Endothelial cell of umbilical vein (primary cell): ENCODE measurements at regions not wholly inside any gene's neighbourhood (a gene's known extent, or its start where the extent isn't known, plus 50 kb on each side); places are given as distances from the start of the nearest gene placed in this dataset.

ENCODE experiments used
- BruUV-seq: library from RNA; stranded (reverse); fragments of 400-500 nt; replicated peaks from 2 replicates; lab custom pipeline; 2021; lab: Mats Ljungman, UMichigan
- CTCF ChIA-PET: fragments of 300-600, 350-600 bp; sonication (Branson Sonifier 250); formaldehyde crosslinking; loops from one replicate; lab custom pipeline; 2021; ENCODE audit warnings: antibody characterized with exemption, inconsistent platforms; lab: Charles Lee
- POLR2A ChIA-PET: fragments of 300-600, 350-600 bp; sonication (Branson Sonifier 250); formaldehyde crosslinking; loops from one replicate; lab custom pipeline; 2021; ENCODE audit warnings: antibody characterized with exemption, inconsistent platforms; lab: Charles Lee
- DNase-seq: peaks from one replicate; pipeline ENCODE4 v3.0.0-alpha.2; 2011; ENCODE audit warnings: low read depth, low spot score
- FAIRE-seq: peaks from 2 replicates; lab custom pipeline; 2011; peaks lifted over from hg19 to GRCh38; lab: Jason Lieb, UNC
- H2AFZ ChIP-seq: 2 replicates; pipeline ENCODE4 v1.6.0; 2012; ENCODE audit warnings: low read depth, low read length, control low read depth, inconsistent platforms
- H3K27ac ChIP-seq: 2 replicates; pipeline ENCODE4 v1.5.1; 2011; ENCODE audit warnings: low read depth, mild to moderate bottlenecking, control low read depth, low read length, moderate library complexity; ENCODE audit not compliant: insufficient read depth
- H3K27me3 ChIP-seq, 2 experiments: 2 replicates each; pipeline versions ENCODE4 v1.6.0 to v1.6.1; 2011; ENCODE audit warnings: low read length in 2 of 2, mixed read lengths in 1 of 2; ENCODE audit not compliant: control insufficient read depth in 2 of 2, insufficient read depth in 2 of 2
- H3K36me3 ChIP-seq, 2 experiments: 2 replicates in 1 of 2; 3 replicates in 1 of 2; pipeline ENCODE4 v1.5.1; 2011; ENCODE audit warnings: low read length in 2 of 2, mild to moderate bottlenecking in 1 of 2, moderate library complexity in 1 of 2; ENCODE audit not compliant: control insufficient read depth in 2 of 2, insufficient read depth in 2 of 2; ENCODE audit errors: extremely low read depth in 1 of 2
- H3K4me1 ChIP-seq: 3 replicates; pipeline ENCODE4 v1.5.1; 2011; ENCODE audit warnings: mild to moderate bottlenecking, low read length; ENCODE audit not compliant: control insufficient read depth, insufficient read depth; ENCODE audit errors: extremely low read depth
- H3K4me2 ChIP-seq: 2 replicates; pipeline ENCODE4 v1.6.1; 2011; ENCODE audit warnings: low read length, control low read depth, mixed read lengths; ENCODE audit not compliant: insufficient read depth
- H3K4me3 ChIP-seq, 3 experiments: fragments of 200-600 bp in 1 of 3; sonication (generic), shearing (Covaris generic) in 1 of 3; replicated peaks in 1 of 3; 2 replicates each; pipeline ENCODE4 v1.5.1; 2011 to 2016; ENCODE audit warnings: control low read depth in 3 of 3, low read length in 3 of 3, mild to moderate bottlenecking in 2 of 3, inconsistent platforms in 1 of 3, low read depth in 1 of 3, moderate library complexity in 1 of 3; ENCODE audit not compliant: insufficient read depth in 1 of 3
- H3K79me2 ChIP-seq: 2 replicates; pipeline ENCODE4 v1.6.0; 2012; ENCODE audit warnings: low read length, inconsistent platforms; ENCODE audit not compliant: control insufficient read depth, insufficient read depth
- H3K9ac ChIP-seq: replicated peaks from 2 replicates; pipeline ENCODE3; 2011; ENCODE audit warnings: low read length, control low read depth; ENCODE audit not compliant: insufficient read depth; ENCODE audit errors: extremely low read depth
- H3K9me1 ChIP-seq: replicated peaks from 3 replicates; pipeline ENCODE4 v1.6.0; 2011; ENCODE audit warnings: mild to moderate bottlenecking, low read length; ENCODE audit not compliant: control insufficient read depth, insufficient read depth; ENCODE audit errors: extremely low read depth
- H3K9me3 ChIP-seq: replicated peaks from 2 replicates; pipeline ENCODE4 v1.5.1; 2012; ENCODE audit warnings: low read length, inconsistent platforms; ENCODE audit not compliant: control insufficient read depth, insufficient read depth
- H4K20me1 ChIP-seq: replicated peaks from 2 replicates; pipeline ENCODE3; 2011; ENCODE audit warnings: mild to moderate bottlenecking, low read length; ENCODE audit not compliant: control insufficient read depth, insufficient read depth; ENCODE audit errors: extremely low read depth
- CTCF ChIP-seq, 2 donors: IDR thresholded peaks; 1 replicate in 1 of 2; 2 replicates in 1 of 2; pipeline ENCODE4 v1.5.1; 2011; ENCODE audit warnings: low read length in 2 of 2, mild to moderate bottlenecking in 2 of 2, moderate library complexity in 2 of 2, control low read depth in 1 of 2, inconsistent platforms in 1 of 2, low read depth in 1 of 2; ENCODE audit not compliant: insufficient read depth in 1 of 2; ENCODE audit errors: extremely low read depth in 1 of 2
- EZH2 ChIP-seq: IDR thresholded peaks from 2 replicates; pipeline ENCODE4 v1.6.1; 2012; ENCODE audit warnings: borderline replicate concordance, low read depth, mild to moderate bottlenecking, moderate library complexity, low read length, inconsistent platforms; ENCODE audit not compliant: severe bottlenecking
- FOS ChIP-seq: IDR thresholded peaks from 2 replicates; pipeline ENCODE4 v1.6.1; 2011; ENCODE audit warnings: mild to moderate bottlenecking, low read length, moderate library complexity, borderline replicate concordance; ENCODE audit not compliant: insufficient read depth
- GATA2 ChIP-seq: IDR thresholded peaks from 2 replicates; pipeline ENCODE4 v1.7.0; 2011; ENCODE audit warnings: low read depth, mild to moderate bottlenecking, moderate library complexity, mixed read lengths, low read length; ENCODE audit not compliant: insufficient read length, insufficient read depth
- JUN ChIP-seq: IDR thresholded peaks from 2 replicates; pipeline ENCODE4 v1.6.1; 2011; ENCODE audit warnings: borderline replicate concordance, low read depth; ENCODE audit not compliant: insufficient read length, insufficient read depth
- MYC ChIP-seq: IDR thresholded peaks from one replicate; pipeline ENCODE4 v1.6.1; 2011; ENCODE audit warnings: mild to moderate bottlenecking, low read depth, low read length
- POLR2A ChIP-seq: IDR thresholded peaks from 2 replicates; pipeline ENCODE4 v1.6.1; 2012; ENCODE audit warnings: low read depth, mild to moderate bottlenecking, control low read depth, low read length
- POLR2AphosphoS5 ChIP-seq: IDR thresholded peaks from 2 replicates; pipeline ENCODE4 v1.6.1; 2012; ENCODE audit warnings: low read depth, mild to moderate bottlenecking, control low read depth, low read length, moderate library complexity; ENCODE audit not compliant: insufficient read depth
- dilution Hi-C: fragments of 300-500 bp; cut with MboI; formaldehyde crosslinking; loops from one replicate; pipeline ENCODE4 v1.15.0; 2019; ENCODE audit warnings: low sequenced_read_pairs; ENCODE audit not compliant: extremely low pct_ligation_motif_present
- intact Hi-C: fragments of 100-400 bp; cut with micrococcal nuclease; formaldehyde crosslinking; loops from one replicate; pipeline ENCODE4 v1.10.0; 2022
- TF ChIP-seq, protein P1 (sequence below): IDR thresholded peaks from 2 replicates; pipeline ENCODE4 v1.6.1; 2011; ENCODE audit not compliant: insufficient read depth, insufficient read length

- ChIA-PET CTCF (interaction anchor here (1.9 kb wide), 1 partner anchor 10 kb away, joined by 6 read pairs; no protein-coding TSS in a partner anchor), POLR2A (no interaction called here)
- BruUV-seq: no TSS peak
- Histone ChIP-seq H3K4me1 (no peaks in the 10 kb centered on the region), H3K9me3 (no peaks in the 10 kb centered on the region), H2AFZ (no peak overlapping the region), H3K36me3 (no peaks in the 10 kb centered on the region), H3K9me1 (no peaks in the 10 kb centered on the region), H3K27me3 (no peaks in the 10 kb centered on the region), H4K20me1 (no peaks in the 10 kb centered on the region), H3K9ac (no peak overlapping the region), H3K4me3 (no peak overlapping the region), H3K79me2 (no peaks in the 10 kb centered on the region), H3K27ac (no peak overlapping the region), H3K4me2 (no peak overlapping the region)
- TF ChIP-seq POLR2AphosphoS5 (no peak), JUN (no peak), MYC (no peak), FOS (no peak), EZH2 (no peak), CTCF (IDR thresholded peaks at IDR 0.05; ENCODE audit: extremely low read depth in 1 of 2, insufficient read depth in 1 of 2, low read depth in 1 of 2, low read length in 2 of 2) (no peak), POLR2A (no peak), GATA2 (no peak)
- TF ChIP-seq, protein P1, sequence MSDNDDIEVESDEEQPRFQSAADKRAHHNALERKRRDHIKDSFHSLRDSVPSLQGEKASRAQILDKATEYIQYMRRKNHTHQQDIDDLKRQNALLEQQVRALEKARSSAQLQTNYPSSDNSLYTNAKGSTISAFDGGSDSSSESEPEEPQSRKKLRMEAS: no peak
- intact Hi-C loops: no loop called here
- DNase-seq (no peak), FAIRE-seq (no peak)
- dilution Hi-C loops: no loop called here
These were observed 465.4 kb downstream of the RASEF start for GRCh38 chr9:82597241-82598203.
